Endothelial cell of umbilical vein (primary cell): ENCODE measurements at regions not wholly inside any gene's neighbourhood (a gene's known extent, or its start where the extent isn't known, plus 50 kb on each side); places are given as distances from the start of the nearest gene placed in this dataset.

Experiments
- BruUV-seq: library from RNA; stranded (reverse); fragments of 400-500 nt; replicated peaks from 2 replicates; lab custom pipeline; 2021; lab: Mats Ljungman, UMichigan
- CTCF ChIA-PET: fragments of 300-600, 350-600 bp; sonication (Branson Sonifier 250); formaldehyde crosslinking; loops from one replicate; lab custom pipeline; 2021; ENCODE audit warnings: antibody characterized with exemption, inconsistent platforms; lab: Charles Lee
- POLR2A ChIA-PET: fragments of 300-600, 350-600 bp; sonication (Branson Sonifier 250); formaldehyde crosslinking; loops from one replicate; lab custom pipeline; 2021; ENCODE audit warnings: antibody characterized with exemption, inconsistent platforms; lab: Charles Lee
- DNase-seq: peaks from one replicate; pipeline ENCODE4 v3.0.0-alpha.2; 2011; ENCODE audit warnings: low read depth, low spot score
- FAIRE-seq: peaks from 2 replicates; lab custom pipeline; 2011; peaks lifted over from hg19 to GRCh38; lab: Jason Lieb, UNC
- H2AFZ ChIP-seq: 2 replicates; pipeline ENCODE4 v1.6.0; 2012; ENCODE audit warnings: low read depth, low read length, control low read depth, inconsistent platforms
- H3K27ac ChIP-seq: 2 replicates; pipeline ENCODE4 v1.5.1; 2011; ENCODE audit warnings: low read depth, mild to moderate bottlenecking, control low read depth, low read length, moderate library complexity; ENCODE audit not compliant: insufficient read depth
- H3K27me3 ChIP-seq, 2 experiments: 2 replicates each; pipeline versions ENCODE4 v1.6.0 to v1.6.1; 2011; ENCODE audit warnings: low read length in 2 of 2, mixed read lengths in 1 of 2; ENCODE audit not compliant: control insufficient read depth in 2 of 2, insufficient read depth in 2 of 2
- H3K36me3 ChIP-seq, 2 experiments: 2 replicates in 1 of 2; 3 replicates in 1 of 2; pipeline ENCODE4 v1.5.1; 2011; ENCODE audit warnings: low read length in 2 of 2, mild to moderate bottlenecking in 1 of 2, moderate library complexity in 1 of 2; ENCODE audit not compliant: control insufficient read depth in 2 of 2, insufficient read depth in 2 of 2; ENCODE audit errors: extremely low read depth in 1 of 2
- H3K4me1 ChIP-seq: 3 replicates; pipeline ENCODE4 v1.5.1; 2011; ENCODE audit warnings: mild to moderate bottlenecking, low read length; ENCODE audit not compliant: control insufficient read depth, insufficient read depth; ENCODE audit errors: extremely low read depth
- H3K4me2 ChIP-seq: 2 replicates; pipeline ENCODE4 v1.6.1; 2011; ENCODE audit warnings: low read length, control low read depth, mixed read lengths; ENCODE audit not compliant: insufficient read depth
- H3K4me3 ChIP-seq, 3 experiments: fragments of 200-600 bp in 1 of 3; sonication (generic), shearing (Covaris generic) in 1 of 3; replicated peaks in 1 of 3; 2 replicates each; pipeline ENCODE4 v1.5.1; 2011 to 2016; ENCODE audit warnings: control low read depth in 3 of 3, low read length in 3 of 3, mild to moderate bottlenecking in 2 of 3, inconsistent platforms in 1 of 3, low read depth in 1 of 3, moderate library complexity in 1 of 3; ENCODE audit not compliant: insufficient read depth in 1 of 3
- H3K79me2 ChIP-seq: 2 replicates; pipeline ENCODE4 v1.6.0; 2012; ENCODE audit warnings: low read length, inconsistent platforms; ENCODE audit not compliant: control insufficient read depth, insufficient read depth
- H3K9ac ChIP-seq: replicated peaks from 2 replicates; pipeline ENCODE3; 2011; ENCODE audit warnings: low read length, control low read depth; ENCODE audit not compliant: insufficient read depth; ENCODE audit errors: extremely low read depth
- H3K9me1 ChIP-seq: replicated peaks from 3 replicates; pipeline ENCODE4 v1.6.0; 2011; ENCODE audit warnings: mild to moderate bottlenecking, low read length; ENCODE audit not compliant: control insufficient read depth, insufficient read depth; ENCODE audit errors: extremely low read depth
- H3K9me3 ChIP-seq: replicated peaks from 2 replicates; pipeline ENCODE4 v1.5.1; 2012; ENCODE audit warnings: low read length, inconsistent platforms; ENCODE audit not compliant: control insufficient read depth, insufficient read depth
- H4K20me1 ChIP-seq: replicated peaks from 2 replicates; pipeline ENCODE3; 2011; ENCODE audit warnings: mild to moderate bottlenecking, low read length; ENCODE audit not compliant: control insufficient read depth, insufficient read depth; ENCODE audit errors: extremely low read depth
- EZH2 ChIP-seq: IDR thresholded peaks from 2 replicates; pipeline ENCODE4 v1.6.1; 2012; ENCODE audit warnings: borderline replicate concordance, low read depth, mild to moderate bottlenecking, moderate library complexity, low read length, inconsistent platforms; ENCODE audit not compliant: severe bottlenecking
- FOS ChIP-seq: IDR thresholded peaks from 2 replicates; pipeline ENCODE4 v1.6.1; 2011; ENCODE audit warnings: mild to moderate bottlenecking, low read length, moderate library complexity, borderline replicate concordance; ENCODE audit not compliant: insufficient read depth
- GATA2 ChIP-seq: IDR thresholded peaks from 2 replicates; pipeline ENCODE4 v1.7.0; 2011; ENCODE audit warnings: low read depth, mild to moderate bottlenecking, moderate library complexity, mixed read lengths, low read length; ENCODE audit not compliant: insufficient read length, insufficient read depth
- JUN ChIP-seq: IDR thresholded peaks from 2 replicates; pipeline ENCODE4 v1.6.1; 2011; ENCODE audit warnings: borderline replicate concordance, low read depth; ENCODE audit not compliant: insufficient read length, insufficient read depth
- MYC ChIP-seq: IDR thresholded peaks from one replicate; pipeline ENCODE4 v1.6.1; 2011; ENCODE audit warnings: mild to moderate bottlenecking, low read depth, low read length
- POLR2A ChIP-seq: IDR thresholded peaks from 2 replicates; pipeline ENCODE4 v1.6.1; 2012; ENCODE audit warnings: low read depth, mild to moderate bottlenecking, control low read depth, low read length
- POLR2AphosphoS5 ChIP-seq: IDR thresholded peaks from 2 replicates; pipeline ENCODE4 v1.6.1; 2012; ENCODE audit warnings: low read depth, mild to moderate bottlenecking, control low read depth, low read length, moderate library complexity; ENCODE audit not compliant: insufficient read depth
- dilution Hi-C: fragments of 300-500 bp; cut with MboI; formaldehyde crosslinking; loops from one replicate; pipeline ENCODE4 v1.15.0; 2019; ENCODE audit warnings: low sequenced_read_pairs; ENCODE audit not compliant: extremely low pct_ligation_motif_present
- intact Hi-C: fragments of 100-400 bp; cut with micrococcal nuclease; formaldehyde crosslinking; loops from one replicate; pipeline ENCODE4 v1.10.0; 2022
- TF ChIP-seq, protein P1 (sequence below): IDR thresholded peaks from 2 replicates; pipeline ENCODE4 v1.6.1; 2011; ENCODE audit not compliant: insufficient read depth, insufficient read length
- TF ChIP-seq, protein P2 (sequence below), 2 donors: IDR thresholded peaks; 1 replicate in 1 of 2; 2 replicates in 1 of 2; pipeline ENCODE4 v1.5.1; 2011; ENCODE audit warnings: low read length in 2 of 2, mild to moderate bottlenecking in 2 of 2, moderate library complexity in 2 of 2, control low read depth in 1 of 2, inconsistent platforms in 1 of 2, low read depth in 1 of 2; ENCODE audit not compliant: insufficient read depth in 1 of 2; ENCODE audit errors: extremely low read depth in 1 of 2

DNA sequence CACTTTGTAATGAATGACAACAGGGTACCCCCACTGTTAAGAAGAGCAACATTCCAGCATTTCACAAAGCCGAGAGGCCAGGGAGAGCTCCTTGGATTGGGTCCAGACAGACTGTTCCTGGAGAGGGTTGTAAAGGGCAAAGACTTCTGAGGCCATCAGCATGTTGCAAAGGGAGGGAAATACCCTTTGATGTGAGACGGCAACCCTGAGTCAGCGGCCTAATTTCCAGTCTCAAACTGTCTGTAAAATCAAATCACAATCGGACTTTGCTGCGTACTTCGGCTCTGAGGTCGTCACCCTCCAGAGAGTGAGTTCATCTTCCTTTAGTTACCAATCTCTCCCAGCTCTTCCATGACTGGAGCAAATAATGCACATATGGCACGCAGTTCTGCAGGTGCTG is 101.0 kb upstream of the DTNBP1 start:
- ChIA-PET POLR2A (no interaction called here), CTCF (interaction anchor here (0.7 to 1.2 kb wide), 4 partner anchors 16 to 420 kb away, joined by 3 read pairs; no protein-coding TSS in a partner anchor)
- H3K27ac ChIP-seq: no peak overlapping the region
- dilution Hi-C loops (no loop called here), intact Hi-C loops (no loop called here)
- H3K4me3 ChIP-seq: no peak overlapping the region
- no peaks in the 10 kb centered on the region for H3K9me3 ChIP-seq
- no peak overlapping the region for H3K9ac ChIP-seq
- no TSS peak for BruUV-seq
- TF ChIP-seq FOS (no peak), POLR2A (no peak), JUN (no peak), EZH2 (no peak), POLR2AphosphoS5 (no peak), MYC (no peak), GATA2 (no peak)
- TF ChIP-seq, protein P1, sequence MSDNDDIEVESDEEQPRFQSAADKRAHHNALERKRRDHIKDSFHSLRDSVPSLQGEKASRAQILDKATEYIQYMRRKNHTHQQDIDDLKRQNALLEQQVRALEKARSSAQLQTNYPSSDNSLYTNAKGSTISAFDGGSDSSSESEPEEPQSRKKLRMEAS: no peak
- TF ChIP-seq, protein P2, sequence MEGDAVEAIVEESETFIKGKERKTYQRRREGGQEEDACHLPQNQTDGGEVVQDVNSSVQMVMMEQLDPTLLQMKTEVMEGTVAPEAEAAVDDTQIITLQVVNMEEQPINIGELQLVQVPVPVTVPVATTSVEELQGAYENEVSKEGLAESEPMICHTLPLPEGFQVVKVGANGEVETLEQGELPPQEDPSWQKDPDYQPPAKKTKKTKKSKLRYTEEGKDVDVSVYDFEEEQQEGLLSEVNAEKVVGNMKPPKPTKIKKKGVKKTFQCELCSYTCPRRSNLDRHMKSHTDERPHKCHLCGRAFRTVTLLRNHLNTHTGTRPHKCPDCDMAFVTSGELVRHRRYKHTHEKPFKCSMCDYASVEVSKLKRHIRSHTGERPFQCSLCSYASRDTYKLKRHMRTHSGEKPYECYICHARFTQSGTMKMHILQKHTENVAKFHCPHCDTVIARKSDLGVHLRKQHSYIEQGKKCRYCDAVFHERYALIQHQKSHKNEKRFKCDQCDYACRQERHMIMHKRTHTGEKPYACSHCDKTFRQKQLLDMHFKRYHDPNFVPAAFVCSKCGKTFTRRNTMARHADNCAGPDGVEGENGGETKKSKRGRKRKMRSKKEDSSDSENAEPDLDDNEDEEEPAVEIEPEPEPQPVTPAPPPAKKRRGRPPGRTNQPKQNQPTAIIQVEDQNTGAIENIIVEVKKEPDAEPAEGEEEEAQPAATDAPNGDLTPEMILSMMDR (IDR thresholded peaks at IDR 0.05; ENCODE audit: extremely low read depth in 1 of 2, insufficient read depth in 1 of 2, low read depth in 1 of 2, low read length in 2 of 2): no peak
- no peaks in the 10 kb centered on the region for H4K20me1 ChIP-seq
- FAIRE-seq (no peak), DNase-seq (peak; percentile 34)
- H3K79me2 ChIP-seq: no peaks in the 10 kb centered on the region
- H2AFZ ChIP-seq: no peak overlapping the region
- H3K9me1 ChIP-seq: peaks cover 2% of the 10 kb centered on the region
- no peaks in the 10 kb centered on the region for H3K27me3 ChIP-seq
- H3K4me2 ChIP-seq: no peak overlapping the region
- no peaks in the 10 kb centered on the region for H3K36me3 ChIP-seq
- no peaks in the 10 kb centered on the region for H3K4me1 ChIP-seq
